IPS-NIHi7 (cell line): ENCODE measurements at regions not wholly inside any gene's neighbourhood (a gene's known extent, or its start where the extent isn't known, plus 50 kb on each side); places are given as distances from the start of the nearest gene placed in this dataset.
"Not testable (repeated sequence)": the region's sequence is repeated elsewhere in the genome, so short reads cannot be mapped to it uniquely, and the experiment has no call there.

ENCODE experiments used
- DNase-seq: peaks from one replicate; pipeline ENCODE4 v3.0.0; 2012; ENCODE audit warnings: mixed read lengths; ENCODE audit errors: extremely low spot score

GRCh38 chrX:106220177-106220576 lies 52.1 kb downstream of the PWWP3B start:
- no peak for DNase-seq

GRCh38 chrX:106243376-106243775 lies 75.3 kb downstream of the PWWP3B start:
- no peak for DNase-seq

GRCh38 chrX:106246511-106246910 lies 78.4 kb downstream of the PWWP3B start:
- no peak for DNase-seq

GRCh38 chrX:106247162-106247561 lies 79.1 kb downstream of the PWWP3B start:
- no peak for DNase-seq

- DNase-seq, result no peak
Measured at GRCh38 chrX:106249706-106250379, 81.7 kb downstream of the PWWP3B start.

GRCh38 chrX:106263817-106264216 lies 95.7 kb downstream of the PWWP3B start:
- DNase-seq, result no peak

- not testable (repeated sequence) for DNase-seq
Measured at GRCh38 chrX:106273947-106274587, 106.0 kb downstream of the PWWP3B start.

- not testable (repeated sequence) for DNase-seq
Measured at GRCh38 chrX:106275172-106275571, 107.1 kb downstream of the PWWP3B start.

- DNase-seq, result no peak
Measured at GRCh38 chrX:106278951-106279350, 110.8 kb downstream of the PWWP3B start.

GRCh38 chrX:106281383-106281782 lies 113.3 kb downstream of the PWWP3B start:
- DNase-seq, result no peak

GRCh38 chrX:106283841-106284240 lies 115.7 kb downstream of the PWWP3B start:
- no peak for DNase-seq

- no peak for DNase-seq
Measured at GRCh38 chrX:106284431-106285025, 116.4 kb downstream of the PWWP3B start.

- DNase-seq, result peak; percentile 8
Measured at GRCh38 chrX:106286053-106286650, 118.0 kb downstream of the PWWP3B start.

- not testable (repeated sequence) for DNase-seq
Measured at GRCh38 chrX:106290778-106291177, 122.7 kb downstream of the PWWP3B start.

GRCh38 chrX:106291779-106292390 lies 123.8 kb downstream of the PWWP3B start:
- not testable (repeated sequence) for DNase-seq

- DNase-seq, result no peak
Measured at GRCh38 chrX:106300239-106300638, 132.1 kb downstream of the PWWP3B start.

GRCh38 chrX:106300656-106301055 lies 132.6 kb downstream of the PWWP3B start:
- no peak for DNase-seq

GRCh38 chrX:106302304-106302703 lies 134.2 kb downstream of the PWWP3B start:
- DNase-seq, result no peak

- DNase-seq, result no peak
Measured at GRCh38 chrX:106306391-106306947, 138.4 kb downstream of the PWWP3B start.

- no peak for DNase-seq
Measured at GRCh38 chrX:106323357-106323756, 155.3 kb downstream of the PWWP3B start.

GRCh38 chrX:106331606-106332005 lies 163.5 kb downstream of the PWWP3B start:
- DNase-seq, result no peak

GRCh38 chrX:106341823-106342222 lies 173.7 kb downstream of the PWWP3B start:
- DNase-seq, result no peak
